ENCODE measurements at regions not wholly inside any gene's neighbourhood (a gene's known extent, or its start where the extent isn't known, plus 50 kb on each side); places are given as distances from the start of the nearest gene placed in this dataset.
"Not testable (repeated sequence)": the region's sequence is repeated elsewhere in the genome, so short reads cannot be mapped to it uniquely, and the experiment has no call there.

- H3K79me1 ChIP-seq (ENCODE audit: low read depth, low read length); H3K23ac ChIP-seq (ENCODE audit: insufficient read length); H3K4me1 ChIP-seq (replicated peaks in 1 of 4; ENCODE audit: control insufficient read depth in 3 of 4, insufficient read depth in 4 of 4, low read length in 3 of 4); H2BK15ac ChIP-seq (ENCODE audit: low read length); H3K23me2 ChIP-seq (ENCODE audit: low read depth, low read length); H3K27me3 ChIP-seq (replicated peaks in 1 of 4; ENCODE audit: control insufficient read depth in 3 of 4, extremely low read depth in 1 of 4, insufficient read depth in 3 of 4, low read length in 3 of 4); H3K14ac ChIP-seq (ENCODE audit: insufficient read length); H4K20me1 ChIP-seq (replicated peaks in 1 of 2; ENCODE audit: control insufficient read depth in 1 of 2, insufficient read depth in 2 of 2, low read length in 2 of 2); H4K8ac ChIP-seq (ENCODE audit: extremely low read depth, insufficient read depth, low read length); DNase-seq (ENCODE audit: low read depth in 1 of 2, low spot score in 2 of 2); H2AK5ac ChIP-seq (ENCODE audit: low read depth, low read length); H3K79me2 ChIP-seq (ENCODE audit: control insufficient read depth in 1 of 2, insufficient read depth in 2 of 2, low read length in 2 of 2); H3K27ac ChIP-seq (ENCODE audit: low read depth, low read length); H4K5ac ChIP-seq (ENCODE audit: insufficient read length, low read depth, low read length); H3K4me2 ChIP-seq (ENCODE audit: insufficient read depth in 1 of 2, low read depth in 2 of 2, low read length in 2 of 2); H3K9me3 ChIP-seq (ENCODE audit: insufficient read depth in 2 of 2, low read depth in 1 of 2, low read length in 1 of 2); FAIRE-seq; H4K91ac ChIP-seq (replicated peaks; ENCODE audit: insufficient read length, low read length); CTCF ChIA-PET (ENCODE audit: partially characterized antibody); H2BK5ac ChIP-seq (ENCODE audit: low read depth, low read length); H3K56ac ChIP-seq (replicated peaks; ENCODE audit: insufficient read length, low read depth, low read length); POLR2A ChIA-PET (ENCODE audit: partially characterized antibody); H2BK12ac ChIP-seq (ENCODE audit: low read depth, low read length); H2BK120ac ChIP-seq (replicated peaks; ENCODE audit: low read depth, low read length); H3K9ac ChIP-seq (replicated peaks in 1 of 4; ENCODE audit: extremely low read depth in 1 of 4, low read depth in 3 of 4, low read length in 3 of 4); H3K4ac ChIP-seq (replicated peaks; ENCODE audit: insufficient read length, low read depth, low read length); H3K4me3 ChIP-seq (ENCODE audit: extremely low read depth in 1 of 4, insufficient read depth in 2 of 4, low read depth in 3 of 4, low read length in 4 of 4); H3K18ac ChIP-seq (ENCODE audit: extremely low read depth, low read length); H2BK20ac ChIP-seq (ENCODE audit: low read length); H2AFZ ChIP-seq (ENCODE audit: low read length); H3K36me3 ChIP-seq (ENCODE audit: control insufficient read depth in 2 of 4, insufficient read depth in 4 of 4, low read length in 3 of 4): not testable (repeated sequence)
- 97% methylated on average over 5 of the region's 5 CpGs; no CpG with 5 or more reads in 1 of the 2 experiments for WGBS, 2 experiments (ENCODE audit: extremely low coverage in 1 of 2, insufficient coverage in 1 of 2, insufficient read length in 1 of 2, insufficient replicate concordance in 2 of 2, low coverage in 1 of 2, low lambda C conversion rate in 2 of 2, missing lambda C conversion rate in 1 of 2)
Measured at GRCh38 chr10:20652424-20652823, 244.7 kb downstream of the NEBL start.

Measured in H1 (cell line).